PC-3 (cell line): ENCODE measurements at regions not wholly inside any gene's neighbourhood (a gene's known extent, or its start where the extent isn't known, plus 50 kb on each side); places are given as distances from the start of the nearest gene placed in this dataset.

ENCODE experiments used
- ATAC-seq: fragments of 200-7000 bp; cut with Tn5 transposase; 2 replicates; pipeline ENCODE4 v1.9.1; 2020; ENCODE audit warnings: mild to moderate bottlenecking, moderate library complexity
- BruUV-seq: library from RNA; stranded (reverse); fragments of 400-500 nt; replicated peaks from 2 replicates; lab custom pipeline; 2021; lab: Mats Ljungman, UMichigan
- CTCF ChIA-PET: fragments of 300-600 bp; sonication (Branson Sonifier 250); formaldehyde crosslinking; loops from one replicate; lab custom pipeline; 2022; ENCODE audit warnings: antibody characterized with exemption; lab: Charles Lee
- POLR2A ChIA-PET: fragments of 300-600 bp; sonication (Branson Sonifier 250); formaldehyde crosslinking; loops from one replicate; lab custom pipeline; 2022; ENCODE audit warnings: antibody characterized with exemption; ENCODE audit not compliant: unreplicated experiment; lab: Charles Lee
- DNase-seq: peaks from one replicate; pipeline ENCODE4 v3.0.0-alpha.2; 2015
- H2AFZ ChIP-seq: fragments of 300-600 bp; sonication (generic); 2 replicates; pipeline ENCODE4 v1.6.0; 2016; ENCODE audit warnings: antibody characterized with exemption, low read length
- H3F3A ChIP-seq: fragments of 300-600 bp; sonication (generic); one replicate; pipeline ENCODE4 v1.6.0; 2017; ENCODE audit warnings: antibody characterized with exemption, low read length, control low read depth, mild to moderate bottlenecking; ENCODE audit not compliant: unreplicated experiment
- H3K27ac ChIP-seq: fragments of 300-600 bp; sonication (generic); 2 replicates; pipeline ENCODE4 v1.5.1; 2016; ENCODE audit warnings: mild to moderate bottlenecking, low read length
- H3K27me3 ChIP-seq: fragments of 300-600 bp; sonication (generic); 2 replicates; pipeline ENCODE4 v1.6.1; 2016; ENCODE audit warnings: low read length, mixed read lengths
- H3K36me3 ChIP-seq: fragments of 300-600 bp; sonication (generic); 2 replicates; pipeline ENCODE4 v1.6.1; 2016; ENCODE audit warnings: low read depth, mixed run types, low read length, mixed read lengths
- H3K4me1 ChIP-seq: fragments of 300-600 bp; sonication (generic); 2 replicates; pipeline ENCODE4 v1.5.1; 2016; ENCODE audit warnings: low read length; ENCODE audit not compliant: insufficient read depth
- H3K4me2 ChIP-seq: fragments of 300-600 bp; sonication (generic); 2 replicates; pipeline ENCODE4 v1.6.0; 2016; ENCODE audit warnings: low read length
- H3K4me3 ChIP-seq: fragments of 300-600 bp; sonication (generic); 2 replicates; pipeline ENCODE4 v1.5.1; 2016; ENCODE audit warnings: mild to moderate bottlenecking, low read length, mixed read lengths
- H3K79me2 ChIP-seq: fragments of 300-600 bp; sonication (generic); 2 replicates; pipeline ENCODE4 v1.6.1; 2017; ENCODE audit warnings: low read length, mixed read lengths
- H3K9ac ChIP-seq: fragments of 300-600 bp; sonication (generic); 2 replicates; pipeline ENCODE4 v1.6.0; 2016; ENCODE audit warnings: mild to moderate bottlenecking, low read length
- H3K9me2 ChIP-seq: fragments of 300-600 bp; sonication (generic); replicated peaks from 2 replicates; pipeline ENCODE4 v1.6.1; 2016; ENCODE audit warnings: mixed run types, low read length, mixed read lengths
- H3K9me3 ChIP-seq: fragments of 300-600 bp; sonication (generic); 2 replicates; pipeline ENCODE4 v1.6.1; 2016; ENCODE audit warnings: low read length, mixed read lengths
- H4K20me1 ChIP-seq: fragments of 300-600 bp; sonication (generic); 2 replicates; pipeline ENCODE4 v1.6.1; 2016; ENCODE audit warnings: low read length, mixed read lengths
- CTCF ChIP-seq: fragments of 300-600 bp; sonication (generic); conservative IDR thresholded peaks from 2 replicates; pipeline ENCODE4 v1.5.1; 2017; ENCODE audit warnings: antibody characterized with exemption, low read depth, mild to moderate bottlenecking, low read length
- EZH2 ChIP-seq: fragments of 300-600 bp; sonication (generic); IDR thresholded peaks from one replicate; pipeline ENCODE4 v1.6.1; 2017; ENCODE audit warnings: antibody characterized with exemption, mild to moderate bottlenecking, low read length; ENCODE audit not compliant: unreplicated experiment
- EZH2phosphoT487 ChIP-seq: fragments of 300-600 bp; sonication (generic); IDR thresholded peaks from 2 replicates; pipeline ENCODE4 v1.6.1; 2018; ENCODE audit warnings: mild to moderate bottlenecking, antibody characterized with exemption, low read length, borderline replicate concordance
- intact Hi-C: fragments of 100-400 bp; cut with micrococcal nuclease; formaldehyde crosslinking; loops from 2 replicates; pipeline ENCODE4 v1.9.0; 2023

GRCh38 chr10:16304311-16304710 is 132.5 kb upstream of the PTER start:
- no TSS peak for BruUV-seq
- no peak overlapping the region for H3K27ac ChIP-seq
- no peak overlapping the region for H3K4me3 ChIP-seq
- ATAC-seq: no peak
- no peak for DNase-seq
- no peak overlapping the region for H2AFZ ChIP-seq
- CTCF ChIA-PET: no interaction called here
- no peaks in the 10 kb centered on the region for H3K36me3 ChIP-seq
- H3K9ac ChIP-seq: no peak overlapping the region
- no peaks in the 10 kb centered on the region for H3K9me2 ChIP-seq
- H3K27me3 ChIP-seq: no peaks in the 10 kb centered on the region
- TF ChIP-seq EZH2: no peak
- TF ChIP-seq CTCF: no peak
- no peak for TF ChIP-seq EZH2phosphoT487
- no peaks in the 10 kb centered on the region for H3F3A ChIP-seq
- intact Hi-C loops: no loop called here
- H3K4me1 ChIP-seq: no peaks in the 10 kb centered on the region
- POLR2A ChIA-PET: no interaction called here
- no peak overlapping the region for H3K4me2 ChIP-seq
- no peaks in the 10 kb centered on the region for H4K20me1 ChIP-seq
- H3K79me2 ChIP-seq: no peaks in the 10 kb centered on the region
- H3K9me3 ChIP-seq: no peaks in the 10 kb centered on the region

- H3K27me3 ChIP-seq: no peaks in the 10 kb centered on the region
- no peak overlapping the region for H3K4me2 ChIP-seq
- H3K9me3 ChIP-seq: no peaks in the 10 kb centered on the region
- ChIA-PET CTCF (no interaction called here), POLR2A (no interaction called here)
- H3K4me3 ChIP-seq: no peak overlapping the region
- H2AFZ ChIP-seq: no peak overlapping the region
- BruUV-seq: no TSS peak
- no peak overlapping the region for H3K9ac ChIP-seq
- no peaks in the 10 kb centered on the region for H3K9me2 ChIP-seq
- DNase-seq (no peak), ATAC-seq (no peak)
- no peaks in the 10 kb centered on the region for H3K79me2 ChIP-seq
- intact Hi-C loops: loop anchor here (10.0 kb wide), 1 partner anchor 234 kb away; no protein-coding TSS in a partner anchor
- no peaks in the 10 kb centered on the region for H3F3A ChIP-seq
- H3K36me3 ChIP-seq: no peaks in the 10 kb centered on the region
- no peak overlapping the region for H3K27ac ChIP-seq
- no peak for TF ChIP-seq EZH2phosphoT487
- no peak for TF ChIP-seq CTCF
- TF ChIP-seq EZH2: no peak
- H3K4me1 ChIP-seq: no peaks in the 10 kb centered on the region
- no peaks in the 10 kb centered on the region for H4K20me1 ChIP-seq
These were observed 126.4 kb upstream of the PTER start for GRCh38 chr10:16310440-16310839.

GRCh38 chr10:16314259-16314658 is 122.6 kb upstream of the PTER start:
- H3K9me3 ChIP-seq: no peaks in the 10 kb centered on the region
- intact Hi-C loops: loop anchor here (10.0 kb wide), 1 partner anchor 231 kb away; no protein-coding TSS in a partner anchor
- H3K4me3 ChIP-seq: no peak overlapping the region
- no peak for TF ChIP-seq CTCF
- TF ChIP-seq EZH2: no peak
- TF ChIP-seq EZH2phosphoT487: no peak
- H3K9ac ChIP-seq: no peak overlapping the region
- no peaks in the 10 kb centered on the region for H3K4me1 ChIP-seq
- no peaks in the 10 kb centered on the region for H3F3A ChIP-seq
- H3K79me2 ChIP-seq: no peaks in the 10 kb centered on the region
- no peak overlapping the region for H2AFZ ChIP-seq
- H3K27me3 ChIP-seq: no peaks in the 10 kb centered on the region
- POLR2A ChIA-PET: no interaction called here
- no peaks in the 10 kb centered on the region for H3K36me3 ChIP-seq
- H3K4me2 ChIP-seq: no peak overlapping the region
- no peaks in the 10 kb centered on the region for H3K9me2 ChIP-seq
- no peaks in the 10 kb centered on the region for H4K20me1 ChIP-seq
- DNase-seq (no peak), ATAC-seq (no peak)
- H3K27ac ChIP-seq: no peak overlapping the region
- CTCF ChIA-PET: no interaction called here
- no TSS peak for BruUV-seq
